Heart left ventricle (tissue), 13 donors: ENCODE measurements at regions not wholly inside any gene's neighbourhood (a gene's known extent, or its start where the extent isn't known, plus 50 kb on each side); places are given as distances from the start of the nearest gene placed in this dataset.

ENCODE experiments used
- POLR2A ChIP-seq, 2 donors: fragments of 450-650 bp; IDR thresholded peaks; one replicate each; pipeline ENCODE4 v1.6.1; 2017; ENCODE audit warnings: antibody characterized with exemption in 2 of 2, mild to moderate bottlenecking in 2 of 2, moderate library complexity in 2 of 2
- TF ChIP-seq, protein P1 (sequence below), 12 donors: fragments of 200-600 bp; sonication (generic) in 4 of 12; IDR thresholded peaks; one replicate each; pipeline versions ENCODE4 v1.5.0 to v1.8.0; 2018 to 2022; ENCODE audit warnings: antibody characterized with exemption in 12 of 12, mild to moderate bottlenecking in 5 of 12
- donor health status: ischemic (EF 13 %, LVEDD 7.1; RV severe dilation, severe dysfunction).
- donor health status: DM: no; HTN: yes; CAD: no.
- donor health status: DM: no; HTN: no; CAD: no.
- donor health status: ischemic (EF 25% LVEDD 6.9; RV normal size, moderate dysfunction).
- donor health status: ischemic (EF 25% LVEDD 5.7; RV mildly dilated, moderate dysfunction).
- donor health status: ischemic (EF 35%, LVEDD 5.7; RV mildly dilated, moderate dysfunction).
- donor health status: nonischemic (EF 11% LVEDD 7.7; RV severe dilation, severe dysfunction).
- donor health status: DM: yes; HTN: yes; CAD: no.
- donor health status: PGD.
- donor health status: ischemic (EF 29% LVEDD 5.4; RV normal size, mild dysfunction).
- donor health status: nonischemic (EF 23%, LVEDD 6.1; RV moderate dilation, normal function).

DNA sequence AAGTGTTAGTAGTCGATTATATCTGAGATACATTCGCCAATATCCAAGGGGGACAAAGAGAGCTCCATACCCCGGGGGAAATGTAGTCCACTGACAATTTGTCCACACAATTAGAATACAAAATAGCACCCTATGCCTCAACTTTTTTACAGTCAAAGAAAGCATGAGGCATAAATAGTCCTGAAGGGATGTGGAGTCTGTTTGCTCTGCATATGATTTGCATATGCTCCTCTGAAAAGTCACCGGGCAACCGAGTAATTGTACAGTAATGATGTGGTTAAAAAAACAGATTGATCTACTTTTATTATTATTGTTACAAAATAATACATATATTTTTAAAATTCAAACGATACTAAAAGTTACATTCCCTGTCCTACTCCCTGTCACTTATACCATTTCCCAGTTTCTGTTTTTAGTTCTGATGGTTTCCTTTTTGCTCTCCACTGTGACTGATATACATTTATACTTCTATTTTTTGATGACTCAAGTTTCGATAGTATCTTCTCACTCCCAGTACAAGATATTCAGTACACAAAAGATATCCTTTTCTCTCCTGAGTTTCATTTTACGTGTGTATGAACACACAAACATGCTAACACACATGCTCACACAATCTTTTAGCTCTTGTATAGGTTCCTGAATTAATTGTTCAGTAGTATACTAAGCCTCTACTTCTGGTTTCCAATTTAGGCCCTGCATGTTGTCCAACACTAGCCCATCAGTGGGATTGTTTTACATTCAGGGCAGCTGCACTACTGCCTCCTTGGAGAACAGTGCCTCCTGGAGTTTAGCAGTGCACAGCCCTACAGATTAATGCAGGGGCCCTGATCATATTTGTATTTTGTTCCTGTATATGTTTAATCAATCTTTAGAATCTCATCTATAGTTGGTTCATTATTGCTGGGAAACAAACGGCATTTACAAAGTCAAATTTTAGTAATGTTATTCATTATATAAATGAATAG, 130.9 kb downstream of the TES start:
- TF ChIP-seq, protein P1, sequence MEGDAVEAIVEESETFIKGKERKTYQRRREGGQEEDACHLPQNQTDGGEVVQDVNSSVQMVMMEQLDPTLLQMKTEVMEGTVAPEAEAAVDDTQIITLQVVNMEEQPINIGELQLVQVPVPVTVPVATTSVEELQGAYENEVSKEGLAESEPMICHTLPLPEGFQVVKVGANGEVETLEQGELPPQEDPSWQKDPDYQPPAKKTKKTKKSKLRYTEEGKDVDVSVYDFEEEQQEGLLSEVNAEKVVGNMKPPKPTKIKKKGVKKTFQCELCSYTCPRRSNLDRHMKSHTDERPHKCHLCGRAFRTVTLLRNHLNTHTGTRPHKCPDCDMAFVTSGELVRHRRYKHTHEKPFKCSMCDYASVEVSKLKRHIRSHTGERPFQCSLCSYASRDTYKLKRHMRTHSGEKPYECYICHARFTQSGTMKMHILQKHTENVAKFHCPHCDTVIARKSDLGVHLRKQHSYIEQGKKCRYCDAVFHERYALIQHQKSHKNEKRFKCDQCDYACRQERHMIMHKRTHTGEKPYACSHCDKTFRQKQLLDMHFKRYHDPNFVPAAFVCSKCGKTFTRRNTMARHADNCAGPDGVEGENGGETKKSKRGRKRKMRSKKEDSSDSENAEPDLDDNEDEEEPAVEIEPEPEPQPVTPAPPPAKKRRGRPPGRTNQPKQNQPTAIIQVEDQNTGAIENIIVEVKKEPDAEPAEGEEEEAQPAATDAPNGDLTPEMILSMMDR (IDR thresholded peaks at IDR 0.05), result peak in 7 of 12 donors; percentile 13 to 44 (median 33)
- no peak for TF ChIP-seq POLR2A (IDR thresholded peaks at IDR 0.05)
